HFF-Myc (cell line): ENCODE measurements at regions not wholly inside any gene's neighbourhood (a gene's known extent, or its start where the extent isn't known, plus 50 kb on each side); places are given as distances from the start of the nearest gene placed in this dataset.
A peak's percentile ranks its signal among the peaks of the same experiment; 100 is the strongest.

Experiments
- DNase-seq: peaks from one replicate; pipeline ENCODE4 v3.0.0-alpha.2; 2011; ENCODE audit warnings: low read depth; ENCODE audit errors: extremely low read depth
- H3K4me3 ChIP-seq: replicated peaks from 2 replicates; pipeline ENCODE4 v1.5.1; 2011; ENCODE audit warnings: low read depth, mild to moderate bottlenecking, control low read depth, low read length
- TF ChIP-seq, protein P1 (sequence below): IDR thresholded peaks from 2 replicates; pipeline ENCODE4 v1.5.1; 2012; ENCODE audit warnings: mild to moderate bottlenecking, low read depth, low read length, control low read depth; ENCODE audit errors: missing control alignments

- TF ChIP-seq, protein P1, sequence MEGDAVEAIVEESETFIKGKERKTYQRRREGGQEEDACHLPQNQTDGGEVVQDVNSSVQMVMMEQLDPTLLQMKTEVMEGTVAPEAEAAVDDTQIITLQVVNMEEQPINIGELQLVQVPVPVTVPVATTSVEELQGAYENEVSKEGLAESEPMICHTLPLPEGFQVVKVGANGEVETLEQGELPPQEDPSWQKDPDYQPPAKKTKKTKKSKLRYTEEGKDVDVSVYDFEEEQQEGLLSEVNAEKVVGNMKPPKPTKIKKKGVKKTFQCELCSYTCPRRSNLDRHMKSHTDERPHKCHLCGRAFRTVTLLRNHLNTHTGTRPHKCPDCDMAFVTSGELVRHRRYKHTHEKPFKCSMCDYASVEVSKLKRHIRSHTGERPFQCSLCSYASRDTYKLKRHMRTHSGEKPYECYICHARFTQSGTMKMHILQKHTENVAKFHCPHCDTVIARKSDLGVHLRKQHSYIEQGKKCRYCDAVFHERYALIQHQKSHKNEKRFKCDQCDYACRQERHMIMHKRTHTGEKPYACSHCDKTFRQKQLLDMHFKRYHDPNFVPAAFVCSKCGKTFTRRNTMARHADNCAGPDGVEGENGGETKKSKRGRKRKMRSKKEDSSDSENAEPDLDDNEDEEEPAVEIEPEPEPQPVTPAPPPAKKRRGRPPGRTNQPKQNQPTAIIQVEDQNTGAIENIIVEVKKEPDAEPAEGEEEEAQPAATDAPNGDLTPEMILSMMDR = no peak
- DNase-seq = no peak
- H3K4me3 ChIP-seq = no peak overlapping the region
Observed at GRCh38 chr2:16322308-16323125, 343.1 kb downstream of the CYRIA start.

- H3K4me3 ChIP-seq = no peak overlapping the region
- TF ChIP-seq, protein P1 = peak; percentile 43
- no peak for DNase-seq
Observed at GRCh38 chr2:16321872-16322271, 343.8 kb downstream of the CYRIA start.

DNA sequence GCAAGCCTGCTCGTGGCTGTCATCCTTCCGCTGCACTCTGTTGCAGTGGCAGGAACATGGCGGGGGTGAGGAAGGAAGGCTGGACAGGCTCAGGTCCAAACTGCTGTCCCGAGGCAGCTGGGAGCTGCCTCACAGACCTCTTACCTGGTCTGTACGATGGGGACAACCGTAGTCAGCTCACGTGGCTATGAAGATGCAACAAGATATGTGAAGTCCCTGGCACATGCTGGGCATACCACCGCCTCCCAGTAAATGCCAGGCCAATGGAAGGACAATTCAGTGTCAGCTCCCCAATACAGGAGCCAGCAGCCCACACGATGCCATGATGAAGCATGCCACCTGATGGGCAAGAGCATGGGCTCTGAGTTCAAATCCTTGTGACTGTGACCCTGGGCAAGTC is 344.4 kb downstream of the CYRIA start:
- no peak for DNase-seq
- no peak overlapping the region for H3K4me3 ChIP-seq
- TF ChIP-seq, protein P1 = no peak

- no peak for DNase-seq
- TF ChIP-seq, protein P1 = no peak
- H3K4me3 ChIP-seq = no peak overlapping the region
Observed at GRCh38 chr2:16320716-16321115, 344.9 kb downstream of the CYRIA start.

- TF ChIP-seq, protein P1 = no peak
- DNase-seq = no peak
- H3K4me3 ChIP-seq = no peak overlapping the region
Observed at GRCh38 chr2:16319551-16320121, 346.0 kb downstream of the CYRIA start.

DNA sequence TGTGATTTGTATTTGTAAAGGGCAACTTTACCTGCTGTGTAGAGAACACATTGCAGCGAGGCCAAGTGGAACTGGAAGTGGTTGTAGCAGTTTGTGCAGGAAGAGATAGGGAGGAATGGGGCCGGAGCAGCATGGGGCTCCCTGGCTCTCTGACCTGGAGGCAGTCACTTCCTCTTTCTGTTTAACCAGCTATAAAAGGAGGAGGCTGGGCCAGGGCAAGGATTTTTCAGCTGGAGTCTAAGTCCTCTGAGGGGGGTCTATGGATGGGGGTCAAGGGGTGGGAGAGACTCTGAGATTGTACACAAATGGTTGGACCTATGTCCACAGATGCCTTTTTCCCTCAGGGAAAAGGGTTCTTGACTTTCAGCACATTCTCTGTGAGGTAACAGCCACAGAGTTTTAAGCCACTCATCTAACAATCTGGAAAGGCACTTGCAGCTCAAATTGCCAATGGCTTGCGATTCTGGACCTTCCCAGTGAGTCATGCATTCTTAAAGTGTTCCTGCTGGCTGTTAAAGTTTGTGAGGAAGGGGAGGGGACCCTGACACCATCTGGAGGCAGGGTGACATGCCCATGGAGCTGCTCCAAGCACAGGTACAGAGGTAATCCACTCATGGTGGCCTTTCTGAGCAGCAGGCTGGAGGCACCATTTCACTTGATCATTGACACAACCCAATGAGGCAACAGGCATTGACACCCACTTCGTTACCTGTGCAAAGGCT is 347.0 kb downstream of the CYRIA start:
- H3K4me3 ChIP-seq = no peak overlapping the region
- no peak for DNase-seq
- TF ChIP-seq, protein P1 = no peak
